ENCODE measurements at regions not wholly inside any gene's neighbourhood (a gene's known extent, or its start where the extent isn't known, plus 50 kb on each side); places are given as distances from the start of the nearest gene placed in this dataset.

- TF ChIP-seq EZH2 (IDR thresholded peaks at IDR 0.05; ENCODE audit: borderline replicate concordance, low read depth, low read length) (no peak), NR2C2 (CRISPR knock-in tag; IDR thresholded peaks at IDR 0.05) (no peak), NR2C2 (tag; IDR thresholded peaks at IDR 0.05) (no peak), HOMEZ (CRISPR knock-in tag; IDR thresholded peaks at IDR 0.05) (no peak), POLR2A (conservative IDR thresholded peaks at IDR 0.05) (no peak)
Measured at GRCh38 chr20:24812373-24812772, 136.7 kb upstream of the CST7 start.
